ENCODE measurements at regions not wholly inside any gene's neighbourhood (a gene's known extent, or its start where the extent isn't known, plus 50 kb on each side); places are given as distances from the start of the nearest gene placed in this dataset.
A peak's percentile ranks its signal among the peaks of the same experiment; 100 is the strongest.
"Not testable (repeated sequence)": the region's sequence is repeated elsewhere in the genome, so short reads cannot be mapped to it uniquely, and the experiment has no call there.

DNA sequence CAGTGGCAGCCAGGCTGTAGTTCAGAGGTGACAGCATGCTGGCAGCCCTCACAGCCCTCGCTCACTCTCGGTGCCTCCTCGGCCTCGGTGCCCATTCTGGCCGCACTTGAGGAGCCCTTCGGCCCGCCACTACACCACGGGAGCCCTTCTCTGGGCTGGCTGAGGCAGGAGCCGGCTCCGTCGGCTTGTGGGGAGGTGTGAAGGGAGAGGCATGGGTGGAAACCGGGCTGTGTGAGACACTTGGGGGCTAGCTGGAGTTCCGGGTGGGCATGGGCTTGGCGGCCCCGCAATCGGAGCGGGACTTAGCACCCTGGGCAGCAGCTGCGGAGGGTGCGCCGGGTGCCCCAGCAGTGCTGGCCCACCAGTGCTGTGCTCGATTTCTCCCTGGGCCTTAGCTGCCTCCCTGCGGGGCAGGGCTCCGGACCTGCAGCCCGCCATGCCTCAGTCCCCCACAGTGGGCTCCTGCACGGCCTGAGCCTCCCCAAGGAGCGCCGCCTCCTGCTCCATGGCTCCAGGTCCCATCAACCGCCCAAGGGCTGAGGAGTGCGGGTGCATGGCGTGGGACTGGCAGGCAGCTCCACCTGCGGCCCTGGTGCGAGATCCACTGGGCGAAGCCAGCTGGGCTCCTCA, 396.8 kb downstream of the FAM72C start:
- H3K9me3 ChIP-seq: no peaks in the 10 kb centered on the region
- no peaks in the 10 kb centered on the region for H3K36me3 ChIP-seq
- TF ChIP-seq CTCF (IDR thresholded peaks at IDR 0.05): no peak
- no peak overlapping the region for H3K27ac ChIP-seq
- no peaks in the 10 kb centered on the region for H3K27me3 ChIP-seq
- no peak for DNase-seq (ENCODE audit: low spot score)
- no peak overlapping the region for H3K4me3 ChIP-seq
- H3K4me1 ChIP-seq: no peaks in the 10 kb centered on the region

- H3K4me1 ChIP-seq; H3K27ac ChIP-seq; H3K36me3 ChIP-seq; H3K4me3 ChIP-seq; H3K9me3 ChIP-seq; DNase-seq (ENCODE audit: low spot score); H3K27me3 ChIP-seq: not testable (repeated sequence)
Measured at GRCh38 chr1:143572661-143573060, 399.1 kb downstream of the FAM72C start.

DNA sequence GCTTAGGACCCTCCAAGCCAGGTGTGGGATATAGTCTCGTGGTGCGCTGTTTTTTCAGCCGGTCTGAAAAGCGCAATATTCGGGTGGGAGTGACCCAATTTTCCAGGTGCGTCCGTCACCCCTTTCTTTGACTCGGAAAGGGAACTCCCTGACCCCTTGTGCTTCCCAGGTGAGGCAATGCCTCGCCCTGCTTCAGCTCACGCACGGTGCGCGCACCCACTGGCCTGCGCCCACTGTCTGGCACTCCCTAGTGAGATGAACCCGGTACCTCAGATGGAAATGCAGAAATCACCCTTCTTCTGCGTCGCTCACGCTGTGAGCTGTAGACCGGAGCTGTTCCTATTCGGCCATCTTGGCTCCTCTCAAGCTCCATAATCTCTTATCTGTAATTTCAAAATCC, 408.0 kb downstream of the FAM72C start:
- not testable (repeated sequence) for H3K27me3 ChIP-seq; H3K4me3 ChIP-seq; DNase-seq (ENCODE audit: low spot score)

DNA sequence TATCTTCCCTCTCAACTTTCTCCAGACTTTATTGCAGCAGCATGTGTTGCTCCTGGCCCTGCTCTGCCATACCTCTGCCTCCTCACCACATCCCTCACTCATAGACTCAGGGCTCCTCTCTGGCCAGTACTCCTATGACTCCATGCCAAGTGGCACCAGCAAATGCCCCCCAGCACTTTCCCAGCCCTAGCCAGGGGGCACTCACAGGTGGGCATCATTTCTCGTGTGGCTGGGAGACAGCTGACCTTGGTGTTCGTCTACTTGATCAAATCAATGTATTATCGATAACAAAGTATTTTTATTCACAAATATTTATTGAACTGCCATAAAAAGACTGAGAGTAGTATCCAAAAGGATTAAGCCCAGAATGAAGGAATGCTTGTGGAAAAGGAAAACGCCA, 418.2 kb downstream of the FAM72C start:
- H3K9me3 ChIP-seq: no peaks in the 10 kb centered on the region
- no peak for TF ChIP-seq CTCF (IDR thresholded peaks at IDR 0.05)
- no peak overlapping the region for H3K27ac ChIP-seq
- no peak for DNase-seq (ENCODE audit: low spot score)
- no peaks in the 10 kb centered on the region for H3K36me3 ChIP-seq
- no peaks in the 10 kb centered on the region for H3K27me3 ChIP-seq
- no peak overlapping the region for H3K4me3 ChIP-seq
- no peaks in the 10 kb centered on the region for H3K4me1 ChIP-seq

More for the DNA sequence above, 408.0 kb downstream of the FAM72C start:
- not testable (repeated sequence) for H3K36me3 ChIP-seq, H3K27ac ChIP-seq, H3K4me1 ChIP-seq, H3K9me3 ChIP-seq

DNA sequence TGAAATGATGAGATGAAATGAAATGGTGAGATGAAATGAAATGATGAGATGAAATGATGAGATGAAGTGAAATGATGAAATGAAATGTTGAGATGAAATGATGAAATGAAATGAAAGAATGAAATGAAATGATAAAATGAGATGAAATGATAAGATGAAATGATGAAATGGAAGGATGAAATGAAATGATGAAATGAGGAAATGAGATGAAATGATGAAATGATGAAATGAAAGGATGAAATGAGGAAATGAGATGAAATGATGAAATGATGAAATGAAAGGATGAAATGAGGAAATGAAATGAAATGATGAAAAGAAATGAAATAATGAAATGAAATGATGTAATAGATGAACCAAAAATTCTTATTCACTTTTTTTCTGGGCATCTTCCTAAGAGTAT, 467.1 kb downstream of the FAM72C start:
- H3K27ac ChIP-seq; DNase-seq (ENCODE audit: low spot score); H3K36me3 ChIP-seq; H3K4me1 ChIP-seq; H3K4me3 ChIP-seq; H3K27me3 ChIP-seq; H3K9me3 ChIP-seq: not testable (repeated sequence)

DNA sequence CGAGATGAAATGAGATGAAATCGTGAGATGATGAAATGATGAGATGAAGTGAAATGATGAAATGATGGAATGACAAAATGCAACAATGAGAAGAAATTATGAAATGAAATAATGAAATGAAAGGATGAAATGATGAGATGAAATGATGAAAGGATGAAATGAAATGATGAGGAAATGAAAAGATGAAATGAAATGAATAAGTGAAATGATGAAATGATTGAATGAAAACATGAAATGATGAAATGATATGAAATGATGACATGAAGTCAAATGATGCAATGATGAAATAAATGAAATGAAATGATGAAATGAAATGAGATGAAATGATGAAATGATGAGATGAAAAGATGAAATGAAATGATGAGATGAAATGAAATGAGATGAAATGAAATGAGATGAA, 467.7 kb downstream of the FAM72C start:
- H3K4me1 ChIP-seq; DNase-seq (ENCODE audit: low spot score); H3K27me3 ChIP-seq; H3K4me3 ChIP-seq; H3K36me3 ChIP-seq; H3K27ac ChIP-seq; H3K9me3 ChIP-seq: not testable (repeated sequence)

DNA sequence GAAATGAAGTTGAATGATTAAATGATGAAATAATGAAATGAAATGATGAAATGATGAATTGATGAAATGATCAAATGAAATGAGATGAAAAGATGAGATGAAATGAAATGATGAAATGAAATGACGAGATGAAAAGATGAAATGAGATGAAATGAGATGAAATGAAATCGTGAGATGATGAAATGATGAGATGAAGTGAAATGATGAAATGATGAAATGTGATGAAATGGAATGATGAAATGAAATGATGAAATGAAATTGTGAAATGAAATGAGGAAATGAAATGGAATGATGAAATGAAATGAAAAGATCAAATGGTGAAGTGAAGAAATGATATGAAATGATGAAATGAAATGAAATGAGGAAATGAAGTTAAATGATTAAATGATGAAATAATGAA, 468.7 kb downstream of the FAM72C start:
- not testable (repeated sequence) for H3K4me3 ChIP-seq; H3K27me3 ChIP-seq; H3K9me3 ChIP-seq; H3K4me1 ChIP-seq; H3K36me3 ChIP-seq; DNase-seq (ENCODE audit: low spot score); H3K27ac ChIP-seq

GRCh38 chr1:143502038-143502437, 469.7 kb downstream of the FAM72C start:
- not testable (repeated sequence) for H3K4me3 ChIP-seq

GRCh38 chr1:143498059-143498749, 473.6 kb downstream of the FAM72C start:
- not testable (repeated sequence) for H3K27ac ChIP-seq; H3K27me3 ChIP-seq; H3K4me1 ChIP-seq; H3K9me3 ChIP-seq; H3K36me3 ChIP-seq; DNase-seq (ENCODE audit: low spot score)
- H3K4me3 ChIP-seq: peak overlapping the region; percentile 22 to 47

More at GRCh38 chr1:143502038-143502437, 469.7 kb downstream of the FAM72C start:
- H3K27ac ChIP-seq; H3K36me3 ChIP-seq; H3K27me3 ChIP-seq; DNase-seq (ENCODE audit: low spot score); H3K9me3 ChIP-seq; H3K4me1 ChIP-seq: not testable (repeated sequence)

Measured in right atrium auricular region (tissue), 2 donors.